IMR-90 (cell line): ENCODE measurements at regions not wholly inside any gene's neighbourhood (a gene's known extent, or its start where the extent isn't known, plus 50 kb on each side); places are given as distances from the start of the nearest gene placed in this dataset.

Experiments used
- ATAC-seq: fragments of 200-7000 bp; cut with Tn5 transposase; 2 replicates; pipeline ENCODE4 v1.9.1; 2020; ENCODE audit warnings: low read depth, mild to moderate bottlenecking, moderate library complexity
- BruUV-seq: library from RNA; stranded (reverse); fragments of 400-500 nt; replicated peaks from 2 replicates; lab custom pipeline; 2021; lab: Mats Ljungman, UMichigan
- CTCF ChIA-PET: fragments of 300-600 bp; formaldehyde crosslinking; extraction: SDS; loops from one replicate; lab custom pipeline; 2021; ENCODE audit warnings: antibody characterized with exemption; lab: Yijun Ruan, JAX
- POLR2A ChIA-PET: fragments of 300-600 bp; sonication (Branson Sonifier 250); formaldehyde crosslinking; loops from one replicate; lab custom pipeline; 2022; ENCODE audit warnings: antibody characterized with exemption; ENCODE audit not compliant: unreplicated experiment; lab: Charles Lee
- DNase-seq: peaks from one replicate; pipeline ENCODE4 v3.0.0; 2013
- H2AFZ ChIP-seq: replicated peaks from 2 replicates; pipeline ENCODE3; 2013; ENCODE audit warnings: low read length, mild to moderate bottlenecking; ENCODE audit not compliant: poor library complexity
- H2AK5ac ChIP-seq: 2 replicates; pipeline ENCODE4 v1.6.1; 2013; ENCODE audit warnings: low read depth, low read length, inconsistent platforms
- H2AK9ac ChIP-seq: replicated peaks from 2 replicates; pipeline ENCODE3; 2013; ENCODE audit warnings: mild to moderate bottlenecking, low read depth, low read length, moderate library complexity; ENCODE audit not compliant: poor library complexity
- H2BK120ac ChIP-seq: 2 replicates; pipeline ENCODE4 v1.6.1; 2013; ENCODE audit warnings: low read depth, low read length, inconsistent platforms
- H2BK15ac ChIP-seq: 3 replicates; pipeline ENCODE4 v1.6.1; 2013; ENCODE audit warnings: low read depth, low read length, inconsistent platforms
- H2BK20ac ChIP-seq: 2 replicates; pipeline ENCODE4 v1.6.1; 2013; ENCODE audit warnings: low read depth, mild to moderate bottlenecking, inconsistent platforms, low read length, moderate library complexity
- H2BK5ac ChIP-seq: 2 replicates; pipeline ENCODE4 v1.6.1; 2013; ENCODE audit warnings: mild to moderate bottlenecking, low read depth, low read length, inconsistent platforms; ENCODE audit not compliant: poor library complexity, severe bottlenecking
- H3K14ac ChIP-seq: replicated peaks from 2 replicates; pipeline ENCODE4 v1.6.1; 2013; ENCODE audit warnings: low read depth, low read length, inconsistent platforms
- H3K18ac ChIP-seq: 2 replicates; pipeline ENCODE4 v1.6.1; 2013; ENCODE audit warnings: low read depth, low read length, control low read depth
- H3K23ac ChIP-seq: 2 replicates; pipeline ENCODE4 v1.6.1; 2013; ENCODE audit warnings: low read depth, low read length, inconsistent platforms
- H3K27ac ChIP-seq: 2 replicates; pipeline ENCODE4 v1.5.1; 2013; ENCODE audit warnings: mild to moderate bottlenecking, control low read depth, low read length; ENCODE audit not compliant: insufficient read depth
- H3K27me3 ChIP-seq: 2 replicates; pipeline ENCODE4 v1.6.1; 2013; ENCODE audit warnings: low read length; ENCODE audit not compliant: control insufficient read depth, insufficient read depth
- H3K36me3 ChIP-seq: 2 replicates; pipeline ENCODE4 v1.6.1; 2013; ENCODE audit warnings: low read length, mixed read lengths; ENCODE audit not compliant: control insufficient read depth, insufficient read depth
- H3K4ac ChIP-seq: 2 replicates; pipeline ENCODE4 v1.6.1; 2013; ENCODE audit warnings: low read depth, low read length, inconsistent platforms
- H3K4me1 ChIP-seq: 2 replicates; pipeline ENCODE4 v1.6.1; 2013; ENCODE audit warnings: low read length, mixed read lengths; ENCODE audit not compliant: control insufficient read depth, insufficient read depth
- H3K4me2 ChIP-seq: 2 replicates; pipeline ENCODE4 v1.6.1; 2013; ENCODE audit warnings: low read depth, mild to moderate bottlenecking, control low read depth, low read length, moderate library complexity
- H3K4me3 ChIP-seq: 2 replicates; pipeline ENCODE4 v1.5.1; 2013; ENCODE audit warnings: low read depth, mild to moderate bottlenecking, control low read depth, low read length, moderate library complexity; ENCODE audit not compliant: insufficient read depth
- H3K56ac ChIP-seq: 2 replicates; pipeline ENCODE4 v1.6.1; 2013; ENCODE audit warnings: low read length, inconsistent platforms; ENCODE audit not compliant: insufficient read depth; ENCODE audit errors: extremely low read depth
- H3K79me1 ChIP-seq, 2 experiments: 2 replicates each; pipeline ENCODE4 v1.6.1; 2013; ENCODE audit warnings: low read length in 2 of 2, inconsistent platforms in 1 of 2, low read depth in 1 of 2
- H3K9ac ChIP-seq: 2 replicates; pipeline ENCODE4 v1.6.1; 2013; ENCODE audit warnings: low read depth, low read length, control low read depth
- H3K9me1 ChIP-seq: 2 replicates; pipeline ENCODE4 v1.6.1; 2013; ENCODE audit warnings: low read length, inconsistent platforms; ENCODE audit not compliant: insufficient read depth
- H3K9me3 ChIP-seq: 2 replicates; pipeline ENCODE4 v1.6.1; 2013; ENCODE audit warnings: low read length; ENCODE audit not compliant: control insufficient read depth, insufficient read depth
- H4K20me1 ChIP-seq: 2 replicates; pipeline ENCODE4 v1.6.1; 2013; ENCODE audit warnings: low read length, inconsistent platforms; ENCODE audit not compliant: insufficient read depth
- H4K5ac ChIP-seq: 2 replicates; pipeline ENCODE4 v1.6.1; 2013; ENCODE audit warnings: mild to moderate bottlenecking, low read depth, low read length, control low read depth
- H4K8ac ChIP-seq, 2 experiments: 2 replicates each; pipeline ENCODE4 v1.6.1; 2013; ENCODE audit warnings: low read depth in 2 of 2, low read length in 2 of 2, control low read depth in 1 of 2, inconsistent platforms in 1 of 2
- H4K91ac ChIP-seq: 2 replicates; pipeline ENCODE4 v1.6.1; 2013; ENCODE audit warnings: low read depth, low read length, inconsistent platforms; ENCODE audit not compliant: insufficient read depth
- BHLHE40 ChIP-seq: fragments of 150-350 bp; IDR thresholded peaks from 2 replicates; pipeline ENCODE4 v1.6.1; 2016; ENCODE audit warnings: mild to moderate bottlenecking, low read depth, low read length
- CEBPB ChIP-seq: IDR thresholded peaks from 2 replicates; pipeline ENCODE4 v1.6.1; 2012; ENCODE audit warnings: low read depth, low read length, improper control_type of control experiment
- CTCF ChIP-seq: conservative IDR thresholded peaks from 2 replicates; pipeline ENCODE4 v1.5.1; 2012; ENCODE audit warnings: mild to moderate bottlenecking, low read depth, low read length, improper control_type of control experiment
- ELK1 ChIP-seq: fragments of 150-350 bp; IDR thresholded peaks from 2 replicates; pipeline ENCODE4 v1.6.1; 2016; ENCODE audit warnings: low read depth, mild to moderate bottlenecking, low read length, moderate library complexity, borderline replicate concordance
- MAFK ChIP-seq: IDR thresholded peaks from 2 replicates; pipeline ENCODE4 v1.6.1; 2012; ENCODE audit warnings: low read depth, low read length, improper control_type of control experiment
- MAZ ChIP-seq: IDR thresholded peaks from 2 replicates; pipeline ENCODE4 v1.6.1; 2012; ENCODE audit warnings: low read depth, mild to moderate bottlenecking, low read length, improper control_type of control experiment, moderate library complexity, borderline replicate concordance
- MXI1 ChIP-seq: IDR thresholded peaks from 2 replicates; pipeline ENCODE4 v1.6.1; 2012; ENCODE audit warnings: low read depth, mild to moderate bottlenecking, low read length, moderate library complexity, borderline replicate concordance
- NFE2L2 ChIP-seq: fragments of 150-350 bp; IDR thresholded peaks from 2 replicates; pipeline ENCODE4 v1.6.1; 2016; ENCODE audit warnings: low read depth, mild to moderate bottlenecking, low read length
- RAD21 ChIP-seq: IDR thresholded peaks from 2 replicates; pipeline ENCODE4 v1.6.1; 2012; ENCODE audit warnings: low read length, improper control_type of control experiment
- RCOR1 ChIP-seq: IDR thresholded peaks from 2 replicates; pipeline ENCODE4 v1.6.1; 2012; ENCODE audit warnings: mild to moderate bottlenecking, low read length, improper control_type of control experiment; ENCODE audit not compliant: insufficient replicate concordance
- RFX5 ChIP-seq: IDR thresholded peaks from 2 replicates; pipeline ENCODE4 v1.8.0; 2012; ENCODE audit warnings: low read depth, mild to moderate bottlenecking, low read length, moderate library complexity
- SMC3 ChIP-seq: fragments of 150-350 bp; IDR thresholded peaks from 2 replicates; pipeline ENCODE4 v1.6.1; 2016; ENCODE audit warnings: low read depth, mild to moderate bottlenecking, antibody characterized with exemption, low read length, moderate library complexity
- USF2 ChIP-seq: fragments of 150-350 bp; IDR thresholded peaks from 2 replicates; pipeline ENCODE4 v1.6.1; 2017; ENCODE audit warnings: mild to moderate bottlenecking, antibody characterized with exemption, low read length, low read depth
- WGBS, 2 experiments: methylation state at CpG; one replicate each; pipeline versions ENCODE4 v1.1.5 to v1.1.7; 2013; ENCODE audit warnings: missing lambda C conversion rate in 2 of 2; ENCODE audit not compliant: insufficient read length in 1 of 2; ENCODE audit errors: extremely low coverage in 2 of 2; 5-methylcytosine and 5-hydroxymethylcytosine counted together
- dilution Hi-C: fragments of 300-500 bp; cut with HindIII; formaldehyde crosslinking; loops from one replicate; pipeline ENCODE4 v1.14.3; 2018; ENCODE audit warnings: low sequenced_read_pairs; ENCODE audit not compliant: unreplicated experiment
- in situ Hi-C: fragments of 300-500 bp; cut with MboI; formaldehyde crosslinking; loops from 3 replicates; pipeline ENCODE4 v1.14.3; 2019; ENCODE audit warnings: low sequenced_read_pairs, inconsistent platforms, mixed read lengths
- intact Hi-C: fragments of 100-400 bp; cut with micrococcal nuclease; formaldehyde crosslinking; loops from 2 replicates; pipeline ENCODE4 v1.10.0; 2022

GRCh38 chr5:118479285-118479684, 509.1 kb downstream of the DTWD2 start:
- no peak for TF ChIP-seq RAD21
- TF ChIP-seq SMC3: no peak
- no peak for TF ChIP-seq BHLHE40
- TF ChIP-seq RCOR1: no peak
- no peak for TF ChIP-seq NFE2L2
- no peak for TF ChIP-seq CEBPB
- TF ChIP-seq MAFK: no peak
- no peak for TF ChIP-seq CTCF
- no peak for TF ChIP-seq MXI1
- no peak for TF ChIP-seq RFX5
- no peak for TF ChIP-seq MAZ
- no peak for TF ChIP-seq ELK1
- TF ChIP-seq USF2: no peak
- WGBS, 2 experiments: no CpG with 5 or more reads among the region's 2 CpGs
- no peak overlapping the region for H2BK15ac ChIP-seq
- no peak overlapping the region for H3K14ac ChIP-seq
- ATAC-seq: no peak
- peaks cover 2% of the 10 kb centered on the region; the same call in 1 of the 2 replicates for H3K9me3 ChIP-seq
- DNase-seq: no peak
- no peak overlapping the region for H3K23ac ChIP-seq
- no TSS peak for BruUV-seq
- H2AK5ac ChIP-seq: no peak overlapping the region
- no peaks in the 10 kb centered on the region for H3K9me1 ChIP-seq
- H3K18ac ChIP-seq: no peak overlapping the region
- no peak overlapping the region for H3K4me3 ChIP-seq
- H3K36me3 ChIP-seq: no peaks in the 10 kb centered on the region
- H4K5ac ChIP-seq: no peak overlapping the region
- H3K27ac ChIP-seq: no peak overlapping the region
- no peaks in the 10 kb centered on the region for H4K20me1 ChIP-seq
- no peak overlapping the region for H2BK20ac ChIP-seq
- no peaks in the 10 kb centered on the region for H3K4me1 ChIP-seq
- no peak overlapping the region for H4K8ac ChIP-seq
- dilution Hi-C loops: no loop called here
- no peak overlapping the region for H2BK5ac ChIP-seq
- H2BK120ac ChIP-seq: no peak overlapping the region
- no peak overlapping the region for H2AFZ ChIP-seq
- no peak overlapping the region for H3K4ac ChIP-seq
- in situ Hi-C loops: no loop called here
- H2AK9ac ChIP-seq: no peak overlapping the region
- H3K27me3 ChIP-seq: no peaks in the 10 kb centered on the region
- intact Hi-C loops: no loop called here
- H4K91ac ChIP-seq: no peak overlapping the region
- CTCF ChIA-PET: no interaction called here
- no peak overlapping the region for H3K9ac ChIP-seq
- no peak overlapping the region for H3K56ac ChIP-seq
- POLR2A ChIA-PET: no interaction called here
- H3K79me1 ChIP-seq: no peaks in the 10 kb centered on the region
- H3K4me2 ChIP-seq: no peak overlapping the region
